ENCODE measurements at regions not wholly inside any gene's neighbourhood (a gene's known extent, or its start where the extent isn't known, plus 50 kb on each side); places are given as distances from the start of the nearest gene placed in this dataset.

DNA sequence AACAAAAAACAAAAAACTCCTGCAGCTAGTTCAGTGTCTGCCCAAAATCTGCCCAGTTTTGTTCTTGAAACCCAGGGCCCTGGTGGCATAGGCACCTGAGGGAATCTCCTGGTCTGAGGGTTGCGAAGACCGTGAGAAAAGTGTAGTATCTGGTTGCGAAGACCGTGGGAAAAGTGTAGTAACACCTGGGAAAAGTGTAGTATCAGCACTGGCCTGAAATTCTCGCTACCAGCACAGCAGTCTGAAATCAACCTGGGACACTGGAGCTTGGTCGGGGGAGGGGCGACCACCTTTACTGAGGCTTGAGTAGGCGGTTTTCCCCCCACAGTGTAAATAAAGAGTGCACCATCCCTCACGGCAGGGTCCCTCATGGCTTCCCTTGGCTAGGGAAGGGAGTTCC, 82.5 kb upstream of the SP4 start (continued):
- no peak for TF ChIP-seq IRF5 (IDR thresholded peaks at IDR 0.05; ENCODE audit: borderline replicate concordance)
- TF ChIP-seq FOXM1 (IDR thresholded peaks at IDR 0.05; ENCODE audit: low read depth, low read length), result peak; percentile 45; the same call in 1 of the 2 replicates
- peak; percentile 92 for TF ChIP-seq MEF2B (IDR thresholded peaks at IDR 0.05; ENCODE audit: partially characterized antibody, poor library complexity, severe bottlenecking)
- no peak for TF ChIP-seq EZH2 (IDR thresholded peaks at IDR 0.05; ENCODE audit: borderline replicate concordance, control insufficient read depth, low read depth, low read length)
- TF ChIP-seq IKZF2 (IDR thresholded peaks at IDR 0.05), result no peak; a peak in 1 of 4 replicates
- no peak for TF ChIP-seq CBX5 (IDR thresholded peaks at IDR 0.05; ENCODE audit: low read depth)
- TF ChIP-seq SIN3A (IDR thresholded peaks at IDR 0.05; ENCODE audit: low read depth, low read length), result no peak
- TF ChIP-seq SRF (IDR thresholded peaks at IDR 0.05; ENCODE audit: low read depth in 2 of 2, low read length in 2 of 2), result no peak
- TF ChIP-seq NFXL1 (IDR thresholded peaks at IDR 0.05; ENCODE audit: borderline replicate concordance), result no peak
- no peak for TF ChIP-seq CHD2 (IDR thresholded peaks at IDR 0.05; ENCODE audit: borderline replicate concordance, low read depth, low read length)
- TF ChIP-seq, protein P1, sequence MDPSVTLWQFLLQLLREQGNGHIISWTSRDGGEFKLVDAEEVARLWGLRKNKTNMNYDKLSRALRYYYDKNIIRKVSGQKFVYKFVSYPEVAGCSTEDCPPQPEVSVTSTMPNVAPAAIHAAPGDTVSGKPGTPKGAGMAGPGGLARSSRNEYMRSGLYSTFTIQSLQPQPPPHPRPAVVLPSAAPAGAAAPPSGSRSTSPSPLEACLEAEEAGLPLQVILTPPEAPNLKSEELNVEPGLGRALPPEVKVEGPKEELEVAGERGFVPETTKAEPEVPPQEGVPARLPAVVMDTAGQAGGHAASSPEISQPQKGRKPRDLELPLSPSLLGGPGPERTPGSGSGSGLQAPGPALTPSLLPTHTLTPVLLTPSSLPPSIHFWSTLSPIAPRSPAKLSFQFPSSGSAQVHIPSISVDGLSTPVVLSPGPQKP (IDR thresholded peaks at IDR 0.05; ENCODE audit: low read depth, low read length), result no peak
- no peak for TF ChIP-seq SPI1 (IDR thresholded peaks at IDR 0.05; ENCODE audit: borderline replicate concordance, insufficient read depth, low read depth, low read length)
- TF ChIP-seq SUZ12 (IDR thresholded peaks at IDR 0.05; ENCODE audit: unreplicated experiment), result no peak
- TF ChIP-seq BCL3 (IDR thresholded peaks at IDR 0.05; ENCODE audit: borderline replicate concordance, insufficient read depth, low read depth, low read length, poor library complexity, severe bottlenecking), result peak; percentile 94
- no peak for TF ChIP-seq ZNF207 (IDR thresholded peaks at IDR 0.05; ENCODE audit: borderline replicate concordance)
- TF ChIP-seq ATF3 (IDR thresholded peaks at IDR 0.05; ENCODE audit: borderline replicate concordance, extremely low read depth, low read depth, low read length), result no peak
- TF ChIP-seq GABPA (IDR thresholded peaks at IDR 0.05; ENCODE audit: low read depth), result no peak
- peak; percentile 36; the same call in 1 of the 2 replicates for TF ChIP-seq NFIC (IDR thresholded peaks at IDR 0.05; ENCODE audit: low read depth, low read length)
- no peak for TF ChIP-seq YY1 (IDR thresholded peaks at IDR 0.05; ENCODE audit: low read depth, low read length)
- no peak for TF ChIP-seq ZNF24 (IDR thresholded peaks at IDR 0.05)
- TF ChIP-seq CHD1 (IDR thresholded peaks at IDR 0.05; ENCODE audit: low read depth, low read length), result no peak
- peak; percentile 96 for TF ChIP-seq GATAD2B (conservative IDR thresholded peaks at IDR 0.05; ENCODE audit: low read depth)
- TF ChIP-seq SREBF1 (IDR thresholded peaks at IDR 0.05; ENCODE audit: low read length), result no peak
- TF ChIP-seq, protein P2, sequence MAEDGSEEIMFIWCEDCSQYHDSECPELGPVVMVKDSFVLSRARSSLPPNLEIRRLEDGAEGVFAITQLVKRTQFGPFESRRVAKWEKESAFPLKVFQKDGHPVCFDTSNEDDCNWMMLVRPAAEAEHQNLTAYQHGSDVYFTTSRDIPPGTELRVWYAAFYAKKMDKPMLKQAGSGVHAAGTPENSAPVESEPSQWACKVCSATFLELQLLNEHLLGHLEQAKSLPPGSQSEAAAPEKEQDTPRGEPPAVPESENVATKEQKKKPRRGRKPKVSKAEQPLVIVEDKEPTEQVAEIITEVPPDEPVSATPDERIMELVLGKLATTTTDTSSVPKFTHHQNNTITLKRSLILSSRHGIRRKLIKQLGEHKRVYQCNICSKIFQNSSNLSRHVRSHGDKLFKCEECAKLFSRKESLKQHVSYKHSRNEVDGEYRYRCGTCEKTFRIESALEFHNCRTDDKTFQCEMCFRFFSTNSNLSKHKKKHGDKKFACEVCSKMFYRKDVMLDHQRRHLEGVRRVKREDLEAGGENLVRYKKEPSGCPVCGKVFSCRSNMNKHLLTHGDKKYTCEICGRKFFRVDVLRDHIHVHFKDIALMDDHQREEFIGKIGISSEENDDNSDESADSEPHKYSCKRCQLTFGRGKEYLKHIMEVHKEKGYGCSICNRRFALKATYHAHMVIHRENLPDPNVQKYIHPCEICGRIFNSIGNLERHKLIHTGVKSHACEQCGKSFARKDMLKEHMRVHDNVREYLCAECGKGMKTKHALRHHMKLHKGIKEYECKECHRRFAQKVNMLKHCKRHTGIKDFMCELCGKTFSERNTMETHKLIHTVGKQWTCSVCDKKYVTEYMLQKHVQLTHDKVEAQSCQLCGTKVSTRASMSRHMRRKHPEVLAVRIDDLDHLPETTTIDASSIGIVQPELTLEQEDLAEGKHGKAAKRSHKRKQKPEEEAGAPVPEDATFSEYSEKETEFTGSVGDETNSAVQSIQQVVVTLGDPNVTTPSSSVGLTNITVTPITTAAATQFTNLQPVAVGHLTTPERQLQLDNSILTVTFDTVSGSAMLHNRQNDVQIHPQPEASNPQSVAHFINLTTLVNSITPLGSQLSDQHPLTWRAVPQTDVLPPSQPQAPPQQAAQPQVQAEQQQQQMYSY (CRISPR knock-in tag; IDR thresholded peaks at IDR 0.05), result no peak
